Astrocyte of the cerebellum (primary cell): ENCODE measurements at regions not wholly inside any gene's neighbourhood (a gene's known extent, or its start where the extent isn't known, plus 50 kb on each side); places are given as distances from the start of the nearest gene placed in this dataset.

Experiments used
- DNase-seq: peaks from one replicate; pipeline ENCODE4 v3.0.0-alpha.2; 2011; ENCODE audit warnings: low read depth
- H3K4me3 ChIP-seq: 2 replicates; pipeline ENCODE4 v1.5.1; 2011; ENCODE audit warnings: mild to moderate bottlenecking, low read depth, low read length, moderate library complexity
- CTCF ChIP-seq: IDR thresholded peaks from 2 replicates; pipeline ENCODE4 v1.5.1; 2012; ENCODE audit warnings: low read length, low read depth, moderate library complexity, mild to moderate bottlenecking; ENCODE audit errors: missing control alignments
- in situ Hi-C: cut with HindIII; loops from 2 replicates; pipeline ENCODE4 v1.10.0; 2017; ENCODE audit warnings: low sequenced_read_pairs

- H3K4me3 ChIP-seq = no peak overlapping the region
- peak; percentile 50 for DNase-seq
- in situ Hi-C loops = no loop called here
- no peak for TF ChIP-seq CTCF
Measured at GRCh38 chr6:122014961-122015360, 384.5 kb upstream of the HSF2 start.

GRCh38 chr6:122020588-122021264 is 378.7 kb upstream of the HSF2 start:
- in situ Hi-C loops = no loop called here
- no peak overlapping the region for H3K4me3 ChIP-seq
- no peak for DNase-seq
- no peak for TF ChIP-seq CTCF

GRCh38 chr6:122025104-122025503 is 374.3 kb upstream of the HSF2 start:
- in situ Hi-C loops = no loop called here
- no peak for TF ChIP-seq CTCF
- H3K4me3 ChIP-seq = no peak overlapping the region
- DNase-seq = no peak

GRCh38 chr6:122026582-122027369 is 372.7 kb upstream of the HSF2 start:
- TF ChIP-seq CTCF = no peak
- in situ Hi-C loops = no loop called here
- DNase-seq = no peak

GRCh38 chr6:122028933-122029522 is 370.4 kb upstream of the HSF2 start:
- H3K4me3 ChIP-seq = no peak overlapping the region
- no peak for DNase-seq
- TF ChIP-seq CTCF = no peak
- in situ Hi-C loops = no loop called here

More at GRCh38 chr6:122026582-122027369, 372.7 kb upstream of the HSF2 start:
- no peak overlapping the region for H3K4me3 ChIP-seq

GRCh38 chr6:122033564-122034181 is 365.8 kb upstream of the HSF2 start:
- no peak overlapping the region for H3K4me3 ChIP-seq
- peak; percentile 55 for DNase-seq
- peak; percentile 43 for TF ChIP-seq CTCF
- in situ Hi-C loops = loop anchor here (5.0 kb wide), 1 partner anchor 601 kb away; no protein-coding TSS in a partner anchor
